Omental fat pad (tissue), 3 donors: ENCODE measurements at regions not wholly inside any gene's neighbourhood (a gene's known extent, or its start where the extent isn't known, plus 50 kb on each side); places are given as distances from the start of the nearest gene placed in this dataset.

Experiments
- ATAC-seq: fragments of 150-250 bp; one replicate; pipeline ENCODE4 v1.9.1; 2016; ENCODE audit warnings: mild to moderate bottlenecking, moderate library complexity; ENCODE audit not compliant: low FRiP score
- DNase-seq: peaks from one replicate; pipeline ENCODE4 v3.0.0-alpha.2; 2019; ENCODE audit warnings: low spot score
- TF ChIP-seq, protein P1 (sequence below), 3 donors: fragments of 450-650 bp; IDR thresholded peaks; one replicate each; pipeline ENCODE4 v1.5.1; 2016 to 2017; ENCODE audit warnings: antibody characterized with exemption in 3 of 3, mild to moderate bottlenecking in 3 of 3, moderate library complexity in 2 of 3

DNA sequence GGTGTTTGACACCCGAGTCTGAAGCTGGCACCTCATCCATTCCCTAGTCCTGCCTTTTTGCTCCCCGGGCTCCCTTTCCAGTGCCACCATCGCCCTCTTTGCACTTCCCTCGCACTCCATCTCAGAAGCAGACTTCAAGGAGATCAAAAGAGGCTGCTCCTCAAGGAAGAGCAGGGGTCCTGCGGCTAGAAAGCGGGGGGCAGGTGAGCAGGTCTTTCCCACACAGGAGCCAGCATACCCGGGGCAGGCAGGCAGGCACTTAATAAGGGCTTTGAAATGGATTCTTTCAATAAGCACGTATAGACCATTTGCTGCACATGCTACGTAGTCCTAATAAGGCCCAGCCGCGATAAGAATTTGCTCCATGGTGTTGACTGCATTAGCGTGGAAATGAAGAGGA, 125.9 kb upstream of the PROX1 start:
- no peak for DNase-seq

DNA sequence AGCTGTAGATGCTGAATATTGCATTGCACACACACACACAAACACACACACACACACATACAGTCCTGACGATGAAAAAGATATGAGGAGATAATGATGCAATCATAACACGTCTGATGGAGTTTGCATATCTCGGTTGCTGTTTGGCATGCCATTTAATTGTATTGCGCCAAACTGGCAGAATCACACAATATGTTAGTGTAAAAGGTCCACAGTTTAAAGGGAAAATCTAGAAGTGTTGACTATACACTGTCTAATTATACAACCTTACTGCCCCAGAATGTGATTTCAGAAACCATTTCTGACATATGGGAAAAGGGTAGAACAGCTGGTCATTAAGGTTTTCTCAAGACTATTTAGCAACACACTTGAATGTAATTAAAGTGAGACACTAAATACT, 123.7 kb upstream of the PROX1 start:
- ATAC-seq (no peak), DNase-seq (no peak)
- TF ChIP-seq, protein P1, sequence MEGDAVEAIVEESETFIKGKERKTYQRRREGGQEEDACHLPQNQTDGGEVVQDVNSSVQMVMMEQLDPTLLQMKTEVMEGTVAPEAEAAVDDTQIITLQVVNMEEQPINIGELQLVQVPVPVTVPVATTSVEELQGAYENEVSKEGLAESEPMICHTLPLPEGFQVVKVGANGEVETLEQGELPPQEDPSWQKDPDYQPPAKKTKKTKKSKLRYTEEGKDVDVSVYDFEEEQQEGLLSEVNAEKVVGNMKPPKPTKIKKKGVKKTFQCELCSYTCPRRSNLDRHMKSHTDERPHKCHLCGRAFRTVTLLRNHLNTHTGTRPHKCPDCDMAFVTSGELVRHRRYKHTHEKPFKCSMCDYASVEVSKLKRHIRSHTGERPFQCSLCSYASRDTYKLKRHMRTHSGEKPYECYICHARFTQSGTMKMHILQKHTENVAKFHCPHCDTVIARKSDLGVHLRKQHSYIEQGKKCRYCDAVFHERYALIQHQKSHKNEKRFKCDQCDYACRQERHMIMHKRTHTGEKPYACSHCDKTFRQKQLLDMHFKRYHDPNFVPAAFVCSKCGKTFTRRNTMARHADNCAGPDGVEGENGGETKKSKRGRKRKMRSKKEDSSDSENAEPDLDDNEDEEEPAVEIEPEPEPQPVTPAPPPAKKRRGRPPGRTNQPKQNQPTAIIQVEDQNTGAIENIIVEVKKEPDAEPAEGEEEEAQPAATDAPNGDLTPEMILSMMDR (IDR thresholded peaks at IDR 0.05): no peak

More for the DNA sequence above, 125.9 kb upstream of the PROX1 start:
- ATAC-seq: no peak
- TF ChIP-seq, protein P1 (IDR thresholded peaks at IDR 0.05): no peak

DNA sequence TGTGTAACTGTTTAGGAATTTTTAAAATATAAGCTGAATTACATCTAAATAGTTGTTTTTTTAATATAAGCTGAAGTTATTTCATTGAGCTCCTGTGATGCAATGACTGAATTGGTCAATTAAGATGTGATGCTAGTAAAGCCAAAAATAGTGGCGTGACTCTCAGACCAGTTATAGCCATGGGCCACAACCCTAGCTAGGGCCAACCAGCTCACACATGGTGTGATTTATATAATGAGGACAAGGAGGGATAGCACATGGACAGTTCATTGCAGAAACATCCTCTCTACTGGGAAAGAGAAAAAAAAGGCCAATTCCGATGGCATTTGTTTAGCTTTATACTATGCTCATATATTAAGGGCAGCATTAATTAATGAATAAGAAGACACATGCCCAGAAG, 119.3 kb upstream of the PROX1 start:
- TF ChIP-seq, protein P1 (IDR thresholded peaks at IDR 0.05): no peak
- DNase-seq (no peak), ATAC-seq (no peak)

GRCh38 chr1:213871179-213871578, 116.6 kb upstream of the PROX1 start:
- ATAC-seq: no peak
- TF ChIP-seq, protein P1 (IDR thresholded peaks at IDR 0.05): no peak
- DNase-seq: no peak

DNA sequence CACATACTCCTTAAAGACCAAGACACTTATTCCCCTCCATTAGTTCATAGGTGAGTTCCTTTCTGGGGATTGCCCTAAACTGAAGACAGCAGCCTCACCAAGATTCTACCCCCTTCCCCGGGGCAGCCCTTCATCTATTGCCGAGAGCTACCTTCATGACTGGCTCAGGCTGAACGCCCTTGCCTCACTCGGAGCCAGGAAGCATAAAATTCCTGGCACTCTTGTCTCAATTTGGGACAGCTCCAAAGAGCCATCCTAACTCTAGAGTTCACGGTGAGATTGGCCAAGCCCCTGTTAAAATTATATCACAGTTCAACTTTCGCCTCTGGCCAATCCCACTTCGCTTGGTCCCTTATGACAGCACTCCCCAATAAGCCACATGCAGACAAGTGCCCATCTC, 113.0 kb upstream of the PROX1 start:
- ATAC-seq (no peak), DNase-seq (no peak)
- TF ChIP-seq, protein P1 (IDR thresholded peaks at IDR 0.05): no peak

- ATAC-seq (no peak), DNase-seq (no peak)
- TF ChIP-seq, protein P1 (IDR thresholded peaks at IDR 0.05): no peak
Observed at GRCh38 chr1:213876531-213876930, 111.2 kb upstream of the PROX1 start.

- TF ChIP-seq, protein P1 (IDR thresholded peaks at IDR 0.05): no peak
- ATAC-seq (no peak), DNase-seq (no peak)
Observed at GRCh38 chr1:213883618-213884017, 104.2 kb upstream of the PROX1 start.
